ENCODE measurements at regions not wholly inside any gene's neighbourhood (a gene's known extent, or its start where the extent isn't known, plus 50 kb on each side); places are given as distances from the start of the nearest gene placed in this dataset.

GRCh38 chr11:71304045-71304444 is 51.7 kb upstream of the SHANK2 start:
- Histone ChIP-seq H3K9me3 (ENCODE audit: control extremely low read depth in 1 of 5, control insufficient read depth in 4 of 5, insufficient read depth in 2 of 5, low read depth in 1 of 5, low read length in 4 of 5) (no peaks in the 10 kb centered on the region), H3K36me3 (ENCODE audit: control insufficient read depth in 4 of 4, insufficient read depth in 4 of 4, low read length in 3 of 4) (no peaks in the 10 kb centered on the region), H3K27me3 (replicated peaks in 2 of 5; ENCODE audit: control insufficient read depth in 4 of 5, insufficient read depth in 5 of 5, low read length in 4 of 5) (peaks cover 0 to 38% (median 2%) of the 10 kb centered on the region in 5 experiments), H3K4me1 (ENCODE audit: control extremely low read depth in 1 of 4, control insufficient read depth in 4 of 4, insufficient read depth in 4 of 4, low read length in 3 of 4) (no peaks in the 10 kb centered on the region), H3K27ac (ENCODE audit: insufficient read depth in 1 of 2, low read depth in 1 of 2, low read length in 2 of 2, poor library complexity in 1 of 2, severe bottlenecking in 2 of 2) (no peak overlapping the region), H3K4me3 (ENCODE audit: control insufficient read depth in 1 of 7, extremely low read depth in 1 of 7, insufficient read depth in 4 of 7, low read depth in 2 of 7, low read length in 6 of 7) (no peak overlapping the region)
- CTCF ChIA-PET = no interaction called here
- WGBS (ENCODE audit: insufficient coverage) = 100% methylated on average over 1 of the region's 1 CpG
- POLR2A ChIA-PET = no interaction called here
- no peak for DNase-seq

GRCh38 chr11:71302911-71303310 is 50.5 kb upstream of the SHANK2 start:
- H3K9me3 ChIP-seq (ENCODE audit: control extremely low read depth in 1 of 5, control insufficient read depth in 4 of 5, insufficient read depth in 2 of 5, low read depth in 1 of 5, low read length in 4 of 5) = no peaks in the 10 kb centered on the region
- WGBS (ENCODE audit: insufficient coverage) = 78% methylated on average over 1 of the region's 2 CpGs

GRCh38 chr11:71302534-71302909 is 50.1 kb upstream of the SHANK2 start:
- ChIA-PET POLR2A (no interaction called here), CTCF (no interaction called here)
- Histone ChIP-seq H3K4me1 (ENCODE audit: control extremely low read depth in 1 of 4, control insufficient read depth in 4 of 4, insufficient read depth in 4 of 4, low read length in 3 of 4) (no peaks in the 10 kb centered on the region), H3K9me3 (ENCODE audit: control extremely low read depth in 1 of 5, control insufficient read depth in 4 of 5, insufficient read depth in 2 of 5, low read depth in 1 of 5, low read length in 4 of 5) (no peaks in the 10 kb centered on the region), H3K4me3 (ENCODE audit: control insufficient read depth in 1 of 7, extremely low read depth in 1 of 7, insufficient read depth in 4 of 7, low read depth in 2 of 7, low read length in 6 of 7) (no peak overlapping the region), H3K27me3 (replicated peaks in 2 of 5; ENCODE audit: control insufficient read depth in 4 of 5, insufficient read depth in 5 of 5, low read length in 4 of 5) (peaks cover 0 to 44% (median 2%) of the 10 kb centered on the region in 5 experiments), H3K27ac (ENCODE audit: insufficient read depth in 1 of 2, low read depth in 1 of 2, low read length in 2 of 2, poor library complexity in 1 of 2, severe bottlenecking in 2 of 2) (no peak overlapping the region), H3K36me3 (ENCODE audit: control insufficient read depth in 4 of 4, insufficient read depth in 4 of 4, low read length in 3 of 4) (no peaks in the 10 kb centered on the region)
- WGBS (ENCODE audit: insufficient coverage) = 86% methylated on average over 1 of the region's 1 CpG
- DNase-seq = no peak

More at GRCh38 chr11:71302911-71303310, 50.5 kb upstream of the SHANK2 start:
- H3K27ac ChIP-seq (ENCODE audit: insufficient read depth in 1 of 2, low read depth in 1 of 2, low read length in 2 of 2, poor library complexity in 1 of 2, severe bottlenecking in 2 of 2) = no peak overlapping the region
- no peaks in the 10 kb centered on the region for H3K36me3 ChIP-seq (ENCODE audit: control insufficient read depth in 4 of 4, insufficient read depth in 4 of 4, low read length in 3 of 4)
- no peak overlapping the region for H3K4me3 ChIP-seq (ENCODE audit: control insufficient read depth in 1 of 7, extremely low read depth in 1 of 7, insufficient read depth in 4 of 7, low read depth in 2 of 7, low read length in 6 of 7)
- CTCF ChIA-PET = no interaction called here
- POLR2A ChIA-PET = no interaction called here
- DNase-seq = no peak
- H3K4me1 ChIP-seq (ENCODE audit: control extremely low read depth in 1 of 4, control insufficient read depth in 4 of 4, insufficient read depth in 4 of 4, low read length in 3 of 4) = no peaks in the 10 kb centered on the region
- H3K27me3 ChIP-seq (replicated peaks in 2 of 5; ENCODE audit: control insufficient read depth in 4 of 5, insufficient read depth in 5 of 5, low read length in 4 of 5) = peaks cover 0 to 44% (median 2%) of the 10 kb centered on the region in 5 experiments

Data from common myeloid progenitor, CD34-positive (primary cell).